Fibroblast of pulmonary artery (primary cell): ENCODE measurements at regions not wholly inside any gene's neighbourhood (a gene's known extent, or its start where the extent isn't known, plus 50 kb on each side); places are given as distances from the start of the nearest gene placed in this dataset.
"Not testable (repeated sequence)": the region's sequence is repeated elsewhere in the genome, so short reads cannot be mapped to it uniquely, and the experiment has no call there.

Source experiments
- DNase-seq: peaks from one replicate; pipeline ENCODE4 v3.0.0-alpha.2; 2010; ENCODE audit warnings: low read depth
- H3K4me3 ChIP-seq: replicated peaks from 2 replicates; pipeline ENCODE4 v1.5.1; 2011; ENCODE audit warnings: low read depth, mild to moderate bottlenecking, control low read depth, low read length, moderate library complexity
- CTCF ChIP-seq: IDR thresholded peaks from 2 replicates; pipeline ENCODE4 v1.5.1; 2011; ENCODE audit warnings: mild to moderate bottlenecking, control low read depth, low read length, inconsistent platforms; ENCODE audit errors: missing control alignments

- TF ChIP-seq CTCF = no peak
- no peak overlapping the region for H3K4me3 ChIP-seq
- no peak for DNase-seq
Observed at GRCh38 chr5:136466041-136466415, 100.7 kb upstream of the TRPC7 start.

GRCh38 chr5:136458481-136458880 lies 93.1 kb upstream of the TRPC7 start:
- no peak for DNase-seq
- no peak overlapping the region for H3K4me3 ChIP-seq
- no peak for TF ChIP-seq CTCF

- no peak for DNase-seq
- H3K4me3 ChIP-seq = no peak overlapping the region
- TF ChIP-seq CTCF = no peak
Observed at GRCh38 chr5:136457390-136458013, 92.2 kb upstream of the TRPC7 start.

- DNase-seq = no peak
- TF ChIP-seq CTCF = no peak
- H3K4me3 ChIP-seq = no peak overlapping the region
Observed at GRCh38 chr5:136455409-136455808, 90.1 kb upstream of the TRPC7 start.

- no peak for DNase-seq
- no peak for TF ChIP-seq CTCF
- no peak overlapping the region for H3K4me3 ChIP-seq
Observed at GRCh38 chr5:136453986-136454758, 88.8 kb upstream of the TRPC7 start.

GRCh38 chr5:136453199-136453598 lies 87.9 kb upstream of the TRPC7 start:
- H3K4me3 ChIP-seq = no peak overlapping the region
- no peak for TF ChIP-seq CTCF
- DNase-seq = no peak

- H3K4me3 ChIP-seq, DNase-seq: not testable (repeated sequence)
Observed at GRCh38 chr5:136447576-136447975, 82.2 kb upstream of the TRPC7 start.
